ENCODE measurements at regions not wholly inside any gene's neighbourhood (a gene's known extent, or its start where the extent isn't known, plus 50 kb on each side); places are given as distances from the start of the nearest gene placed in this dataset.

GRCh38 chr15:36252146-36252711 lies 327.2 kb upstream of the CDIN1 start:
- Histone ChIP-seq H3K4me3 (ENCODE audit: insufficient read depth, low read depth, low read length) (no peak overlapping the region), H3K4me1 (ENCODE audit: control insufficient read depth, insufficient read depth, low read length) (peaks cover 6% of the 10 kb centered on the region), H3K9me3 (ENCODE audit: control insufficient read depth, low read length) (no peaks in the 10 kb centered on the region), H3K27me3 (ENCODE audit: control insufficient read depth, insufficient read depth, low read length, poor library complexity, severe bottlenecking) (no peaks in the 10 kb centered on the region), H3K27ac (ENCODE audit: insufficient read depth, low read depth, low read length, poor library complexity, severe bottlenecking) (no peak overlapping the region), H3K36me3 (ENCODE audit: control insufficient read depth, insufficient read depth, low read length) (no peaks in the 10 kb centered on the region)
- WGBS, 2 experiments: 95% methylated on average over 9 to 10 of the region's 10 CpGs

DNA sequence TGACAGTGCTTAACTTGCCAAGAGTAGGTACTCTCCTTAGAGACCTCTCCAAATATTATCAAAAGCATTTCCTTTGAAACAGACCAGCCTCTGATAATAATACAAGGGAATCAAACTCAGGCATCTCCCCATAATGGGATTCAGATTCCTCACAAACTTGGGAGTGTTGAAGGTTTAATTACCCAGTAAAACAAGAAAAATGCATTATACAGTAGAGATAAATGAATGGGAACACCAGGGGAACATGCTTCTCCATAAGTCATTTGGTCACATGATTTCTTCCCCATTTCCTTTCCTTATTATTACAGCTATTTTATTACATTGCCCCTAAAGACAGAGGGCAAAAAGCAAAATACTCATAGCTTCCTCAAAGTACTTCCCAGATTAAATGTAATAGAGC lies 325.0 kb upstream of the CDIN1 start:
- H3K36me3 ChIP-seq (ENCODE audit: control insufficient read depth, insufficient read depth, low read length): no peaks in the 10 kb centered on the region

GRCh38 chr15:36256404-36256807 lies 323.0 kb upstream of the CDIN1 start:
- Histone ChIP-seq H3K4me1 (ENCODE audit: control insufficient read depth, insufficient read depth, low read length) (peaks cover 6% of the 10 kb centered on the region), H3K4me3 (ENCODE audit: insufficient read depth, low read depth, low read length) (no peak overlapping the region), H3K27ac (ENCODE audit: insufficient read depth, low read depth, low read length, poor library complexity, severe bottlenecking) (peak overlapping the region; percentile 30), H3K9me3 (ENCODE audit: control insufficient read depth, low read length) (no peaks in the 10 kb centered on the region), H3K36me3 (ENCODE audit: control insufficient read depth, insufficient read depth, low read length) (no peaks in the 10 kb centered on the region), H3K27me3 (ENCODE audit: control insufficient read depth, insufficient read depth, low read length, poor library complexity, severe bottlenecking) (no peaks in the 10 kb centered on the region)
- 25 to 57% methylated on average over 1 of the region's 1 CpG for WGBS, 2 experiments

More for the DNA sequence above, 325.0 kb upstream of the CDIN1 start:
- no peaks in the 10 kb centered on the region for H3K27me3 ChIP-seq (ENCODE audit: control insufficient read depth, insufficient read depth, low read length, poor library complexity, severe bottlenecking)
- no peak overlapping the region for H3K4me3 ChIP-seq (ENCODE audit: insufficient read depth, low read depth, low read length)
- no peak overlapping the region for H3K27ac ChIP-seq (ENCODE audit: insufficient read depth, low read depth, low read length, poor library complexity, severe bottlenecking)
- peaks cover 6% of the 10 kb centered on the region for H3K4me1 ChIP-seq (ENCODE audit: control insufficient read depth, insufficient read depth, low read length)
- H3K9me3 ChIP-seq (ENCODE audit: control insufficient read depth, low read length): no peaks in the 10 kb centered on the region

GRCh38 chr15:36263666-36264065 lies 315.8 kb upstream of the CDIN1 start:
- Histone ChIP-seq H3K4me1 (ENCODE audit: control insufficient read depth, insufficient read depth, low read length) (no peaks in the 10 kb centered on the region), H3K27me3 (ENCODE audit: control insufficient read depth, insufficient read depth, low read length, poor library complexity, severe bottlenecking) (no peaks in the 10 kb centered on the region), H3K4me3 (ENCODE audit: insufficient read depth, low read depth, low read length) (no peak overlapping the region), H3K27ac (ENCODE audit: insufficient read depth, low read depth, low read length, poor library complexity, severe bottlenecking) (no peak overlapping the region), H3K36me3 (ENCODE audit: control insufficient read depth, insufficient read depth, low read length) (no peaks in the 10 kb centered on the region), H3K9me3 (ENCODE audit: control insufficient read depth, low read length) (no peaks in the 10 kb centered on the region)
- 89 to 95% methylated on average over 2 of the region's 2 CpGs for WGBS, 2 experiments

DNA sequence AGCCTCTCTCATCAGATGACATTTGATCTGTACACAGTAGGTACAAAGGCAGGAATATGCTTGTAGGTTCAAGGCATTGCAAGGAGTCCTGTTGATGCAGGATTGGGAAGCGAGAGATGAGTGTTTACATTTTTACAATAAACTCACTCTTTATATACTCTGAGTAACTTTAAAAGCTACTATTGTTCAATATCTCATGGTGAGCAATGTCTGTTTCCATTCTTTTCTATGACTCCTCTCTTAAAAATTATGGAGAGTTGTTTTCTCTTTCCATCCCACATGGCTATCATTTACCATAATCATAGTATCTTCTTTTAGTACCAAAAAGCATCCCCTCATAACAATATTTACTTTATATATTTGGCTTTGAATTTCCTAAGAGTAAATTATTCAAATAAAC lies 314.0 kb upstream of the CDIN1 start:
- H3K4me1 ChIP-seq (ENCODE audit: control insufficient read depth, insufficient read depth, low read length): peaks cover 1% of the 10 kb centered on the region
- no peaks in the 10 kb centered on the region for H3K27me3 ChIP-seq (ENCODE audit: control insufficient read depth, insufficient read depth, low read length, poor library complexity, severe bottlenecking)
- WGBS, 2 experiments: 100% methylated on average over 1 of the region's 1 CpG; no CpG with 5 or more reads in 1 of the 2 experiments
- no peaks in the 10 kb centered on the region for H3K9me3 ChIP-seq (ENCODE audit: control insufficient read depth, low read length)
- no peak overlapping the region for H3K4me3 ChIP-seq (ENCODE audit: insufficient read depth, low read depth, low read length)
- H3K36me3 ChIP-seq (ENCODE audit: control insufficient read depth, insufficient read depth, low read length): no peaks in the 10 kb centered on the region
- no peak overlapping the region for H3K27ac ChIP-seq (ENCODE audit: insufficient read depth, low read depth, low read length, poor library complexity, severe bottlenecking)

- Histone ChIP-seq H3K27ac (ENCODE audit: insufficient read depth, low read depth, low read length, poor library complexity, severe bottlenecking) (no peak overlapping the region), H3K9me3 (ENCODE audit: control insufficient read depth, low read length) (no peaks in the 10 kb centered on the region), H3K36me3 (ENCODE audit: control insufficient read depth, insufficient read depth, low read length) (no peaks in the 10 kb centered on the region), H3K4me1 (ENCODE audit: control insufficient read depth, insufficient read depth, low read length) (peaks cover 10% of the 10 kb centered on the region), H3K4me3 (ENCODE audit: insufficient read depth, low read depth, low read length) (no peak overlapping the region), H3K27me3 (ENCODE audit: control insufficient read depth, insufficient read depth, low read length, poor library complexity, severe bottlenecking) (peaks cover 25% of the 10 kb centered on the region)
- WGBS, 2 experiments: 7 to 9% methylated on average over 5 of the region's 5 CpGs
Observed at GRCh38 chr15:36271048-36271447, 308.4 kb upstream of the CDIN1 start.

DNA sequence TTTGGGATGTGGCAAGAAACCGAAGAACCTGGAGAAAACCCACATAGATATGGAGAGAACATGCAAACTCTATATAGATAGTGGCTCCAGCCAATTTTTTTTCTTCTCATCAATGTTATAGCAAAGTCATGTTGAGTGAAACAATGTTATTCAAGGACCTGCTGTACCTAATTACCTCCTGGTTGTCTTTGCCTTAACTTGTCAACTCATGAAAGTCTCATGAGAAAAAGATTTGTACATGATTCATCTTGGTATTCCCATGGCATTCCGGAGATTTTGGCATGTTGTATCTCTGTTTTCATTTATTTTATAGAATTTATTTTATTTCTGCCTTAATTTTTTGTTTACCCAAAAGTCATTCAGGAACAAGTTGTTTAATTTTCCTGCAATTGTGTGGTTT lies 303.8 kb upstream of the CDIN1 start:
- Histone ChIP-seq H3K27ac (ENCODE audit: insufficient read depth, low read depth, low read length, poor library complexity, severe bottlenecking) (no peak overlapping the region), H3K27me3 (ENCODE audit: control insufficient read depth, insufficient read depth, low read length, poor library complexity, severe bottlenecking) (peaks cover 25% of the 10 kb centered on the region), H3K4me3 (ENCODE audit: insufficient read depth, low read depth, low read length) (no peak overlapping the region), H3K36me3 (ENCODE audit: control insufficient read depth, insufficient read depth, low read length) (no peaks in the 10 kb centered on the region), H3K9me3 (ENCODE audit: control insufficient read depth, low read length) (peaks cover 2% of the 10 kb centered on the region), H3K4me1 (ENCODE audit: control insufficient read depth, insufficient read depth, low read length) (peaks cover 7% of the 10 kb centered on the region)
- WGBS, 2 experiments: 100% methylated on average over 1 of the region's 2 CpGs; no CpG with 5 or more reads in 1 of the 2 experiments

DNA sequence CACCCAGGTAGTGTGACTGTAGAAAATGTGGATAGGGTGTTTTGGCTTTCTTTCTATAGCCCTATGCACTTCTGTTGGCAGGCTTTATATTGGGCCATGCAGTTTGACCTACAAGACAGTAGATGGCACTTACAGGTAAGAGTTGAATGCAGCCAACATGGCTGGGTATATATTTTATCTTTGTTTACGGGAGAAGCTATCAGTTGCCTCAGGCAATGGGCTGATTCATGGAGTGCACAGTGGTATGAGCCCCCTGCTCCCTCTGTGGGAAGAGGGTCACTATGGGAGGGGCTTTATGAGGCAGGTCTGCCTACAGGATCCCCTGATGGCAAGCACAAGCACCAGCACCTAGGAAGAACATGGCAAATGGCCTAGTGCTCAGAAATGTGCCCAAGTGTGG lies 301.2 kb upstream of the CDIN1 start:
- H3K27me3 ChIP-seq (ENCODE audit: control insufficient read depth, insufficient read depth, low read length, poor library complexity, severe bottlenecking): peaks cover 10% of the 10 kb centered on the region
- 85 to 86% methylated on average over 1 of the region's 1 CpG for WGBS, 2 experiments
- H3K36me3 ChIP-seq (ENCODE audit: control insufficient read depth, insufficient read depth, low read length): no peaks in the 10 kb centered on the region
- no peak overlapping the region for H3K4me3 ChIP-seq (ENCODE audit: insufficient read depth, low read depth, low read length)
- no peak overlapping the region for H3K27ac ChIP-seq (ENCODE audit: insufficient read depth, low read depth, low read length, poor library complexity, severe bottlenecking)
- H3K4me1 ChIP-seq (ENCODE audit: control insufficient read depth, insufficient read depth, low read length): no peaks in the 10 kb centered on the region
- peaks cover 2% of the 10 kb centered on the region for H3K9me3 ChIP-seq (ENCODE audit: control insufficient read depth, low read length)

- WGBS, 2 experiments: no CpG with 5 or more reads among the region's 1 CpG
- H3K4me3 ChIP-seq (ENCODE audit: insufficient read depth, low read depth, low read length): no peak overlapping the region
- H3K27me3 ChIP-seq (ENCODE audit: control insufficient read depth, insufficient read depth, low read length, poor library complexity, severe bottlenecking): no peaks in the 10 kb centered on the region
- H3K36me3 ChIP-seq (ENCODE audit: control insufficient read depth, insufficient read depth, low read length): no peaks in the 10 kb centered on the region
- H3K4me1 ChIP-seq (ENCODE audit: control insufficient read depth, insufficient read depth, low read length): no peaks in the 10 kb centered on the region
- no peak overlapping the region for H3K27ac ChIP-seq (ENCODE audit: insufficient read depth, low read depth, low read length, poor library complexity, severe bottlenecking)
- H3K9me3 ChIP-seq (ENCODE audit: control insufficient read depth, low read length): peaks cover 2% of the 10 kb centered on the region
Observed at GRCh38 chr15:36282821-36283220, 296.6 kb upstream of the CDIN1 start.

DNA sequence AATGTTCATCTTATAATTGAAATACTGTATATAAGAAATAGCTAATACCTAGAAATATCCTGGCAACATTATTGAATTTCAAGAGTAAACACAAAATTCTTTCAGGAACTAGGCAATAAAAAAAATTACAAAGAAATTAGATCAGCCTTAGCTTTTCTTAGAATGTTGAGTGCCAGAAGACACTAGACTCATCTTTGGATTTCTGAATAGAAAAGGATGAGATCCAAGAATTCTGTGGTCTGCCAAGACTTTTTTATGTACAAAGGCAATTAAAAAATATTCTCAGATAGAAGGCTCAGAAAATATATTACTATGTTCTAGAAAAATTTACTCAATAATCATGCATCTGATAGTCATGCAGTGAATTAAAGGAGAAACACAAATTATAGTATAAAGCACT lies 294.5 kb upstream of the CDIN1 start:
- H3K27ac ChIP-seq (ENCODE audit: insufficient read depth, low read depth, low read length, poor library complexity, severe bottlenecking): no peak overlapping the region
- H3K36me3 ChIP-seq (ENCODE audit: control insufficient read depth, insufficient read depth, low read length): no peaks in the 10 kb centered on the region
- no peaks in the 10 kb centered on the region for H3K4me1 ChIP-seq (ENCODE audit: control insufficient read depth, insufficient read depth, low read length)
- no peaks in the 10 kb centered on the region for H3K27me3 ChIP-seq (ENCODE audit: control insufficient read depth, insufficient read depth, low read length, poor library complexity, severe bottlenecking)
- H3K9me3 ChIP-seq (ENCODE audit: control insufficient read depth, low read length): no peaks in the 10 kb centered on the region
- H3K4me3 ChIP-seq (ENCODE audit: insufficient read depth, low read depth, low read length): no peak overlapping the region

DNA sequence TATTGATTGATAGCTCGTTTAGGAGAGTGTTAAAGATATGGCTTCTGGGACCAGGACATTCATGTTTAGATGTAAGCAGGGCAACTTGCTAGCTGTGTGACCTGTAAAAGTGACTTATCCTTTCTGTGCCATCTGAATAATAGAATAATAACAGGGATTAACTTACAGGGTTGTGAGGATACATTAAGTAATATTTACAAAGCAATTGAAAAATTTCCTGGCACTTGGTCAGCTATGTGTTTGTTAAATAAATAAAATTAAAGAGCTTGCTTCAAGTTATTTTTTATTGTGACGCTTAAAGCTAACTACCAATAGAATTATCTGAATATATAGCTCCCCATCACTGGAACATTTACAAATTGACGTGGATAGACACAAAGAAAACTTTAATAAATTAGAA lies 287.9 kb upstream of the CDIN1 start:
- H3K27ac ChIP-seq (ENCODE audit: insufficient read depth, low read depth, low read length, poor library complexity, severe bottlenecking): no peak overlapping the region
- H3K4me3 ChIP-seq (ENCODE audit: insufficient read depth, low read depth, low read length): no peak overlapping the region
- WGBS, 2 experiments: 78 to 95% methylated on average over 1 to 2 of the region's 3 CpGs
- no peaks in the 10 kb centered on the region for H3K4me1 ChIP-seq (ENCODE audit: control insufficient read depth, insufficient read depth, low read length)
- no peaks in the 10 kb centered on the region for H3K36me3 ChIP-seq (ENCODE audit: control insufficient read depth, insufficient read depth, low read length)
- no peaks in the 10 kb centered on the region for H3K27me3 ChIP-seq (ENCODE audit: control insufficient read depth, insufficient read depth, low read length, poor library complexity, severe bottlenecking)
- no peaks in the 10 kb centered on the region for H3K9me3 ChIP-seq (ENCODE audit: control insufficient read depth, low read length)
